Right atrium auricular region (tissue), 2 donors: ENCODE measurements at regions not wholly inside any gene's neighbourhood (a gene's known extent, or its start where the extent isn't known, plus 50 kb on each side); places are given as distances from the start of the nearest gene placed in this dataset.
"Not testable (repeated sequence)": the region's sequence is repeated elsewhere in the genome, so short reads cannot be mapped to it uniquely, and the experiment has no call there.

Source experiments
- DNase-seq: peaks from one replicate; pipeline ENCODE4 v3.0.0-alpha.2; 2019; ENCODE audit warnings: low spot score
- H3K27ac ChIP-seq, 2 donors: fragments of 200-600 bp; sonication (generic); 1 replicate in 1 of 2; 2 replicates in 1 of 2; pipeline ENCODE4 v1.5.1; 2016 to 2019
- H3K27me3 ChIP-seq, 2 donors: fragments of 200-600 bp; sonication (generic); one replicate each; pipeline versions ENCODE4 v1.5.1 to v1.6.0; 2017 to 2019
- H3K36me3 ChIP-seq: fragments of 200-600 bp; sonication (generic); one replicate; pipeline ENCODE4 v1.5.1; 2016
- H3K4me1 ChIP-seq, 2 donors: fragments of 200-600 bp; sonication (generic); one replicate each; pipeline versions ENCODE4 v1.5.1 to v1.6.0; 2017 to 2019
- H3K4me3 ChIP-seq, 2 donors: fragments of 200-600 bp; sonication (generic); 1 replicate in 1 of 2; 2 replicates in 1 of 2; pipeline ENCODE4 v1.5.1; 2017 to 2019; ENCODE audit warnings: mild to moderate bottlenecking in 1 of 2, moderate library complexity in 1 of 2
- H3K9me3 ChIP-seq, 2 donors: fragments of 200-600 bp; sonication (generic); one replicate each; pipeline ENCODE4 v1.5.1; 2019
- TF ChIP-seq, protein P1 (sequence below), 2 donors: fragments of 200-600 bp; sonication (generic); IDR thresholded peaks; one replicate each; pipeline ENCODE4 v1.5.1; 2019; ENCODE audit warnings: antibody characterized with exemption in 2 of 2

DNA sequence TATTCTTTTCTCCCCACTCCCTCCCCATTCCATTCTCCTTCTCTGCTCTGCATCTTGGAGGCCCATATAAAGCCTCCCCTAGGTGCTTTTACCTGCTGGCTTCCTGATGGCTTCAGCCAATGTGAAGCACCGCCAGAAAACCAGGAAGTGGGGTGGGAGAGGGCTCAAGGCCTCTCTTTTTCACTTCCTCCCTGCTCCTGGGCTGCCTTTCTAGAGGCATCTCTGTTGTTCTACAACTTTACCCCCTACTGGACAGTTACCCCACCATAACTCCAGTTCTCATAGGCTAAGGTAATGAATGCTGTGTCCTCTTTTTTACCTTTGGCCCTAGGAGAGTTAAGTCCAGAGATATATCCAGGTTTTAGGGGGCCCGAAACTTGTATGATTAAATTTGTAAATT lies 62.4 kb upstream of the PPARGC1A start:
- Histone ChIP-seq H3K4me3 (no peak overlapping the region), H3K27me3 (no peaks in the 10 kb centered on the region), H3K27ac (no peak overlapping the region), H3K4me1 (no peaks in the 10 kb centered on the region), H3K9me3 (no peaks in the 10 kb centered on the region), H3K36me3 (no peaks in the 10 kb centered on the region)
- no peak for DNase-seq
- TF ChIP-seq, protein P1, sequence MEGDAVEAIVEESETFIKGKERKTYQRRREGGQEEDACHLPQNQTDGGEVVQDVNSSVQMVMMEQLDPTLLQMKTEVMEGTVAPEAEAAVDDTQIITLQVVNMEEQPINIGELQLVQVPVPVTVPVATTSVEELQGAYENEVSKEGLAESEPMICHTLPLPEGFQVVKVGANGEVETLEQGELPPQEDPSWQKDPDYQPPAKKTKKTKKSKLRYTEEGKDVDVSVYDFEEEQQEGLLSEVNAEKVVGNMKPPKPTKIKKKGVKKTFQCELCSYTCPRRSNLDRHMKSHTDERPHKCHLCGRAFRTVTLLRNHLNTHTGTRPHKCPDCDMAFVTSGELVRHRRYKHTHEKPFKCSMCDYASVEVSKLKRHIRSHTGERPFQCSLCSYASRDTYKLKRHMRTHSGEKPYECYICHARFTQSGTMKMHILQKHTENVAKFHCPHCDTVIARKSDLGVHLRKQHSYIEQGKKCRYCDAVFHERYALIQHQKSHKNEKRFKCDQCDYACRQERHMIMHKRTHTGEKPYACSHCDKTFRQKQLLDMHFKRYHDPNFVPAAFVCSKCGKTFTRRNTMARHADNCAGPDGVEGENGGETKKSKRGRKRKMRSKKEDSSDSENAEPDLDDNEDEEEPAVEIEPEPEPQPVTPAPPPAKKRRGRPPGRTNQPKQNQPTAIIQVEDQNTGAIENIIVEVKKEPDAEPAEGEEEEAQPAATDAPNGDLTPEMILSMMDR (IDR thresholded peaks at IDR 0.05), result no peak

DNA sequence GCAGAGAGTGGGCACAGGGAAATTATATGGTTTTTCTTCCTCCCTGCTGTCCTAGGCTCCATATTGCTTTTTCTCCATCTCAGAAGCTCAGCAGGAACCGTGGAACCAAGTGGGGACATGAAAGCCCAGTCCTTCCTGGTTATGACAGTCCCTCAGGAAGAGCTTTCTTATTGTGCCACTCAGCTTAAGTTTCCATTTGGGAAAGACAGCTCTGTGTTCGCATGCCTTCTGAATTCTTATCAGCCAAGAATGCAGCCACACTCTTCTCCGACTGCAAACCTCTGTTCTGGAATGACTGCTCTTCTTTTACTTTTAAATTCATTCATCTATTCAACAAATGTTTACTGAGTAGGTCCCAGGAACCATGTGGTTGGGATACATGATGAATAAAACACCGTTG lies 58.0 kb upstream of the PPARGC1A start:
- Histone ChIP-seq H3K4me3 (no peak overlapping the region), H3K9me3 (no peaks in the 10 kb centered on the region), H3K4me1 (peaks cover 0 to 8% of the 10 kb centered on the region in 2 donors), H3K36me3 (no peaks in the 10 kb centered on the region), H3K27ac (peak overlapping the region in 1 of 2 donors; percentile 17), H3K27me3 (no peaks in the 10 kb centered on the region)
- DNase-seq, result no peak
- TF ChIP-seq, protein P1 (IDR thresholded peaks at IDR 0.05), result no peak

DNA sequence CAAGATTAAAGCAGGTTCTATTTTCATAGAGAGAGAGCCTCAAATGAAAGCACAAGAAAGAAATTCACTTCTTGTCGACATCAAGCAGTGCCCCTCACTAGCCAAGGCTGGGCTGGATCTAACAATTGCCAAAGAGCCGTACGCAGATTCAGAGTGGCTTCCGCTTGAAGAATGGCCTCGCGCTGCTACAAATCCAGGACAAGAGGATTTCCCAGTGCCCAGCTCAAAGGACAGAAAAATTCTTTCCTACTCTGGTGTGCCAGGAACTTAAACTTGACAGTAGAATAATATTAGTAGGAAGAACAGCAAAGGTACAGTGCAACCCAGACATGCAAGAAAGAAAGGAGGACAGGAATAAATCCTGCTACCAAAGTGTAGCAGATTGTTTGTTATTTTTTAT lies 56.5 kb upstream of the PPARGC1A start:
- H3K4me1 ChIP-seq, result peaks cover 0 to 8% of the 10 kb centered on the region in 2 donors
- TF ChIP-seq, protein P1 (IDR thresholded peaks at IDR 0.05), result no peak
- H3K4me3 ChIP-seq, result no peak overlapping the region
- H3K9me3 ChIP-seq, result no peaks in the 10 kb centered on the region
- H3K27me3 ChIP-seq, result no peaks in the 10 kb centered on the region
- H3K36me3 ChIP-seq, result no peaks in the 10 kb centered on the region
- DNase-seq, result no peak
- peak overlapping the region in 1 of 2 donors; percentile 68 for H3K27ac ChIP-seq

DNA sequence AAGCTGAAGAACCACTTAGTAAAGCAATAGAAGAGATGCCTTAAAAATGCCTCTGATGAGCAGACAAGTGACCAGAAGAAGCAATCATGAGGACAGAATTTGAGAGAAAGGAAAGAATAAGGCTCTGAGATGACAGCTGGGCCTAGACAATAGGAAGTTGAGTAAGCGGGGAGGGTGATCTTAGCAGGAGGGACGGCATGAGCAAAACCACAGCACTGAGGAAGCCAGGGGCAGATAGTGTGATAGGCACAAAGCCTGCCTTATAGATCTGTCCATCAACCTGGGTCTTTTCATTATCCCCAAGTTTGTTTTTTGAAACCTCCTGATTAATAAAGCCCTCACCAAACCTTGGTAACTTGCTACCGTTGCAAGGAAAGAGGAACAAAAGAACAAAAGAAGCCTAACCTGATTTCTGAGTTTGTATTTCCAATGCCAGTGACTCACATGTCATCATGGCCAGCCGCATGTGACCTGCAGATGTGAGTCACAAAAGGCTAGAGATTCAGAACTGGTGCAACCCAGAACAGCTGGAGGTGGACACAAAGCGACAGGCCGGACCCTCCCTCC lies 55.7 kb upstream of the PPARGC1A start:
- H3K4me1 ChIP-seq, result peaks cover 0 to 8% of the 10 kb centered on the region in 2 donors
- H3K9me3 ChIP-seq, result no peaks in the 10 kb centered on the region
- H3K27ac ChIP-seq, result peak overlapping the region; percentile 20 to 68
- no peaks in the 10 kb centered on the region for H3K27me3 ChIP-seq
- H3K4me3 ChIP-seq, result no peak overlapping the region
- no peak for DNase-seq
- no peaks in the 10 kb centered on the region for H3K36me3 ChIP-seq
- TF ChIP-seq, protein P1 (IDR thresholded peaks at IDR 0.05), result no peak

DNA sequence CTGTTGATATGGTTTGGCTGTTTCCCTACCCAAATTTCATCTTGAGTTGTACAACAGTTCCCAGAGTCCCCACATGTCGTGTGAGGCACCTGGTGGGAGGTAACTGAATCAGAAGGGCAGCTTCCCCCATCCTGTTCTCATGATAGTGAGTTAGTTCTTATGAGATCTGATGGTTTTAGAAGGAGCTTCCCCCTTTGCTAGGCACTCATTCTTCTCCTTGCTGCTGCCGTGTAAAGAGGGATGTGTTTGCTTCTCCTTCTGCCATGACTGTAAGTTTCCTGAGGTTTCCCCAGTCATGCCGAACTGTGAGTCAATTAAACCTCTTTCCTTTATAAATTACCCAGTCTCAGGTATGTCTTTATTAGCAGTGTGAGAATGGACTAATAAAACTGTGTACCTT lies 54.7 kb upstream of the PPARGC1A start:
- H3K4me1 ChIP-seq, H3K9me3 ChIP-seq, H3K27ac ChIP-seq: not testable (repeated sequence)

DNA sequence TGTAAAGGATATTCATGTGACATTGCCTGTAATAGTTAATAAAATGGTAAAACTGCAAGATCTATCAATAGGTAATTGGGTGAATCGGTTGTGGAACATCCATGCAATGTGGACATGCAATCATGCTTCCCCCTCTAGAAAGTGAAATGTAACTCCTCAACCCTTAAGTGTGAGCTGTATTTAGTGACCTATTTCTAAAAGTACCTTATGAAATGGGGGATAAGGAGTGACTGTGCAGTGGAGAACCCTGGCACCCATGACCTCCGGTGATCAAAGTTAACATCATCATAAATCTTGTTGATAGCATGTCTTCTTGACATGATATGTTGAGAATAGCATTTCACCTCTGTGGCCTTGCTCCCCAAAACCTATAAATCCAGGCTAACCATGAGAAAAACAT lies 53.6 kb upstream of the PPARGC1A start:
- H3K4me3 ChIP-seq, result no peak overlapping the region
- no peaks in the 10 kb centered on the region for H3K9me3 ChIP-seq
- DNase-seq, result no peak
- peaks cover 0 to 8% of the 10 kb centered on the region in 2 donors for H3K4me1 ChIP-seq
- H3K27ac ChIP-seq, result no peak overlapping the region
- no peaks in the 10 kb centered on the region for H3K27me3 ChIP-seq
- TF ChIP-seq, protein P1 (IDR thresholded peaks at IDR 0.05), result no peak
- no peaks in the 10 kb centered on the region for H3K36me3 ChIP-seq

More for the DNA sequence above, 54.7 kb upstream of the PPARGC1A start:
- H3K36me3 ChIP-seq, H3K27me3 ChIP-seq, DNase-seq, H3K4me3 ChIP-seq: not testable (repeated sequence)
